ENCODE measurements at regions not wholly inside any gene's neighbourhood (a gene's known extent, or its start where the extent isn't known, plus 50 kb on each side); places are given as distances from the start of the nearest gene placed in this dataset.
"Not testable (repeated sequence)": the region's sequence is repeated elsewhere in the genome, so short reads cannot be mapped to it uniquely, and the experiment has no call there.

GRCh38 chr10:63829573-63830149 lies 308.5 kb downstream of the REEP3 start:
- Histone ChIP-seq H3K9me3 (no peaks in the 10 kb centered on the region; the same call in 1 of the 2 replicates), H3K4me3 (no peak overlapping the region), H3K4me1 (no peaks in the 10 kb centered on the region; the same call in 1 of the 2 replicates), H3K27me3 (ENCODE audit: low read depth) (no peaks in the 10 kb centered on the region), H3K36me3 (replicated peaks) (no peaks in the 10 kb centered on the region)
- no peak for DNase-seq (ENCODE audit: low spot score in 2 of 2)
- in situ Hi-C loops (cut with MboI; ENCODE audit: low sequenced_read_pairs), result no loop called here

- Histone ChIP-seq H3K36me3 (replicated peaks) (no peaks in the 10 kb centered on the region), H3K27me3 (ENCODE audit: low read depth) (no peaks in the 10 kb centered on the region), H3K9me3 (no peaks in the 10 kb centered on the region), H3K4me1 (no peaks in the 10 kb centered on the region; the same call in 1 of the 2 replicates), H3K4me3 (no peak overlapping the region)
- in situ Hi-C loops (cut with MboI; ENCODE audit: low sequenced_read_pairs), result no loop called here
- DNase-seq (ENCODE audit: low spot score in 2 of 2), result no peak
These were observed 311.5 kb downstream of the REEP3 start for GRCh38 chr10:63832686-63833085.

GRCh38 chr10:63833411-63834060 lies 312.3 kb downstream of the REEP3 start:
- Histone ChIP-seq H3K4me3 (no peak overlapping the region), H3K36me3 (replicated peaks) (no peaks in the 10 kb centered on the region), H3K27me3 (ENCODE audit: low read depth) (no peaks in the 10 kb centered on the region), H3K4me1 (no peaks in the 10 kb centered on the region; the same call in 1 of the 2 replicates), H3K9me3 (no peaks in the 10 kb centered on the region)
- DNase-seq (ENCODE audit: low spot score in 2 of 2), result no peak
- in situ Hi-C loops (cut with MboI; ENCODE audit: low sequenced_read_pairs), result no loop called here

- Histone ChIP-seq H3K9me3 (peaks cover 2% of the 10 kb centered on the region), H3K4me1 (no peaks in the 10 kb centered on the region), H3K4me3 (no peak overlapping the region), H3K27me3 (ENCODE audit: low read depth) (no peaks in the 10 kb centered on the region), H3K36me3 (replicated peaks) (no peaks in the 10 kb centered on the region)
- DNase-seq (ENCODE audit: low spot score in 2 of 2), result no peak
- in situ Hi-C loops (cut with MboI; ENCODE audit: low sequenced_read_pairs), result no loop called here
These were observed 315.7 kb downstream of the REEP3 start for GRCh38 chr10:63836666-63837442.

GRCh38 chr10:63841761-63842160 lies 320.6 kb downstream of the REEP3 start:
- H3K4me3 ChIP-seq, result no peak overlapping the region
- H3K36me3 ChIP-seq (replicated peaks), result no peaks in the 10 kb centered on the region
- H3K27me3 ChIP-seq (ENCODE audit: low read depth), result no peaks in the 10 kb centered on the region; the same call in 1 of the 2 replicates
- peaks cover 2% of the 10 kb centered on the region for H3K9me3 ChIP-seq
- no peaks in the 10 kb centered on the region for H3K4me1 ChIP-seq
- no peak for DNase-seq (ENCODE audit: low spot score in 2 of 2)
- in situ Hi-C loops (cut with MboI; ENCODE audit: low sequenced_read_pairs), result no loop called here

GRCh38 chr10:63843107-63843506 lies 321.9 kb downstream of the REEP3 start:
- Histone ChIP-seq H3K36me3 (replicated peaks) (no peaks in the 10 kb centered on the region), H3K9me3 (peaks cover 2% of the 10 kb centered on the region), H3K27me3 (ENCODE audit: low read depth) (no peaks in the 10 kb centered on the region; the same call in 1 of the 2 replicates), H3K4me1 (no peaks in the 10 kb centered on the region), H3K4me3 (no peak overlapping the region)
- no peak for DNase-seq (ENCODE audit: low spot score in 2 of 2)
- in situ Hi-C loops (cut with MboI; ENCODE audit: low sequenced_read_pairs), result no loop called here

- DNase-seq (ENCODE audit: low spot score in 2 of 2); H3K4me3 ChIP-seq; H3K36me3 ChIP-seq (replicated peaks); H3K4me1 ChIP-seq; H3K27me3 ChIP-seq (ENCODE audit: low read depth); H3K9me3 ChIP-seq; in situ Hi-C loops (cut with MboI; ENCODE audit: low sequenced_read_pairs): not testable (repeated sequence)
These were observed 327.7 kb downstream of the REEP3 start for GRCh38 chr10:63848871-63849270.

- H3K27me3 ChIP-seq (ENCODE audit: low read depth), result peaks cover 18% of the 10 kb centered on the region
- no peak overlapping the region for H3K4me3 ChIP-seq
- in situ Hi-C loops (cut with MboI; ENCODE audit: low sequenced_read_pairs), result no loop called here
- no peak for DNase-seq (ENCODE audit: low spot score in 2 of 2)
- peaks cover 6% of the 10 kb centered on the region for H3K4me1 ChIP-seq
- no peaks in the 10 kb centered on the region for H3K36me3 ChIP-seq (replicated peaks)
- H3K9me3 ChIP-seq, result no peaks in the 10 kb centered on the region; the same call in 1 of the 2 replicates
These were observed 341.7 kb downstream of the REEP3 start for GRCh38 chr10:63862860-63863259.

- DNase-seq (ENCODE audit: low spot score in 2 of 2), result peak in 1 of 2 experiments; percentile 18
- Histone ChIP-seq H3K4me1 (peaks cover 6% of the 10 kb centered on the region), H3K36me3 (replicated peaks) (no peaks in the 10 kb centered on the region), H3K9me3 (no peaks in the 10 kb centered on the region), H3K4me3 (no peak overlapping the region), H3K27me3 (ENCODE audit: low read depth) (peaks cover 18% of the 10 kb centered on the region)
- in situ Hi-C loops (cut with MboI; ENCODE audit: low sequenced_read_pairs), result loop anchor here (5.0 kb wide), 1 partner anchor 112 kb away; no protein-coding TSS in a partner anchor
These were observed 344.0 kb downstream of the REEP3 start for GRCh38 chr10:63865210-63865609.

- DNase-seq (ENCODE audit: low spot score in 2 of 2), result peak; percentile 82 to 88
- Histone ChIP-seq H3K4me3 (peak overlapping the region; percentile 3), H3K9me3 (no peaks in the 10 kb centered on the region), H3K27me3 (ENCODE audit: low read depth) (peaks cover 18% of the 10 kb centered on the region), H3K4me1 (peaks cover 6% of the 10 kb centered on the region), H3K36me3 (replicated peaks) (no peaks in the 10 kb centered on the region)
- in situ Hi-C loops (cut with MboI; ENCODE audit: low sequenced_read_pairs), result loop anchor here (5.0 kb wide), 1 partner anchor 111 kb away; no protein-coding TSS in a partner anchor
These were observed 345.0 kb downstream of the REEP3 start for GRCh38 chr10:63866075-63866746.

GRCh38 chr10:63866747-63867140 lies 345.5 kb downstream of the REEP3 start:
- Histone ChIP-seq H3K36me3 (replicated peaks) (no peaks in the 10 kb centered on the region), H3K27me3 (ENCODE audit: low read depth) (peaks cover 18% of the 10 kb centered on the region), H3K4me1 (peaks cover 6% of the 10 kb centered on the region), H3K4me3 (no peak overlapping the region), H3K9me3 (no peaks in the 10 kb centered on the region)
- in situ Hi-C loops (cut with MboI; ENCODE audit: low sequenced_read_pairs), result loop anchor here (5.0 kb wide), 1 partner anchor 111 kb away; no protein-coding TSS in a partner anchor
- DNase-seq (ENCODE audit: low spot score in 2 of 2), result peak in 1 of 2 experiments; percentile 60

- no peaks in the 10 kb centered on the region for H3K36me3 ChIP-seq (replicated peaks)
- no peaks in the 10 kb centered on the region for H3K27me3 ChIP-seq (ENCODE audit: low read depth)
- H3K4me3 ChIP-seq, result no peak overlapping the region
- peaks cover 12% of the 10 kb centered on the region for H3K4me1 ChIP-seq
- in situ Hi-C loops (cut with MboI; ENCODE audit: low sequenced_read_pairs), result no loop called here
- H3K9me3 ChIP-seq, result no peaks in the 10 kb centered on the region; the same call in 1 of the 2 replicates
- DNase-seq (ENCODE audit: low spot score in 2 of 2), result no peak
These were observed 357.2 kb downstream of the REEP3 start for GRCh38 chr10:63878428-63878827.

- DNase-seq (ENCODE audit: low spot score in 2 of 2), result peak; percentile 60 to 89
- in situ Hi-C loops (cut with MboI; ENCODE audit: low sequenced_read_pairs), result no loop called here
- no peaks in the 10 kb centered on the region for H3K27me3 ChIP-seq (ENCODE audit: low read depth)
- no peaks in the 10 kb centered on the region for H3K36me3 ChIP-seq (replicated peaks)
- no peak overlapping the region for H3K4me3 ChIP-seq
- H3K4me1 ChIP-seq, result peaks cover 31% of the 10 kb centered on the region
- no peaks in the 10 kb centered on the region for H3K9me3 ChIP-seq
These were observed 362.7 kb downstream of the REEP3 start for GRCh38 chr10:63883861-63884260.

All from HAP-1 (cell line).